Left ventricle myocardium inferior (tissue), 1 donor: ENCODE measurements at regions not wholly inside any gene's neighbourhood (a gene's known extent, or its start where the extent isn't known, plus 50 kb on each side); places are given as distances from the start of the nearest gene placed in this dataset.

Experiments used
- DNase-seq: peaks from one replicate; pipeline ENCODE4 v3.0.0-alpha.2; 2020
- H3K27ac ChIP-seq: fragments of 200-600 bp; replicated peaks from 2 replicates; pipeline ENCODE4 v1.8.0; 2021
- H3K27me3 ChIP-seq: fragments of 200-600 bp; 2 replicates; pipeline ENCODE4 v1.8.0; 2021; ENCODE audit warnings: low read depth
- H3K36me3 ChIP-seq: fragments of 200-600 bp; 2 replicates; pipeline ENCODE4 v1.8.0; 2021
- H3K4me1 ChIP-seq: fragments of 200-600 bp; 2 replicates; pipeline ENCODE4 v1.8.0; 2021
- H3K4me3 ChIP-seq: fragments of 200-600 bp; 2 replicates; pipeline ENCODE4 v1.8.0; 2021; ENCODE audit warnings: mild to moderate bottlenecking, moderate library complexity
- H3K9me3 ChIP-seq: fragments of 200-600 bp; replicated peaks from 2 replicates; pipeline ENCODE4 v1.8.0; 2021
- intact Hi-C: fragments of 100-400 bp; cut with micrococcal nuclease; formaldehyde crosslinking; loops from one replicate; pipeline ENCODE4 v1.11.0; 2022
- TF ChIP-seq, protein P1 (sequence below): fragments of 200-600 bp; IDR thresholded peaks from 2 replicates; pipeline ENCODE4 v1.8.0; 2021; ENCODE audit warnings: antibody characterized with exemption, mild to moderate bottlenecking, borderline replicate concordance
- donor health status: DM: no; HTN: yes; CAD: no; lungs with severe emphysema.

DNA sequence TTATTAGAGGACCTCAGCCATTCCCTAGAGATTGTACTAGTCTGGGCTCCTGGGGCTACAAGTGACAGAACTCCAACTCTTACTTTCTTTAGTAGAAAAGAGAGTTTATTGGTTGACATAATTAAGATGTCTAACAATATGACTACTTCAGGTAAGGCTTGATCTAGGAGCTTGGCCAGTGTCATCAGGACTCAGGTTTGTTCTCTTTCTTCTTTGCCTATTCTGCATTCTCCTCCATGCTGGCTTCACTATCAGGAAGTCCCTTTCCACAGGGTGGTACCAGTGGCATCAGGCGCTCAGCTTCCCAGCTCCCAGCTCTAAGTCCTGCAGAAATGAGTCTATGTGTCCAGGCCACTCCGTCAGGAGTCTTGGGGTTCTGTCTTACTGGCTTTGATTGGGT is 286.1 kb upstream of the EEF2KMT start:
- Histone ChIP-seq H3K4me3 (no peak overlapping the region), H3K27ac (no peak overlapping the region), H3K4me1 (no peaks in the 10 kb centered on the region), H3K36me3 (no peaks in the 10 kb centered on the region), H3K9me3 (peaks cover 26% of the 10 kb centered on the region), H3K27me3 (peaks cover 9% of the 10 kb centered on the region)
- no peak for DNase-seq
- TF ChIP-seq, protein P1, sequence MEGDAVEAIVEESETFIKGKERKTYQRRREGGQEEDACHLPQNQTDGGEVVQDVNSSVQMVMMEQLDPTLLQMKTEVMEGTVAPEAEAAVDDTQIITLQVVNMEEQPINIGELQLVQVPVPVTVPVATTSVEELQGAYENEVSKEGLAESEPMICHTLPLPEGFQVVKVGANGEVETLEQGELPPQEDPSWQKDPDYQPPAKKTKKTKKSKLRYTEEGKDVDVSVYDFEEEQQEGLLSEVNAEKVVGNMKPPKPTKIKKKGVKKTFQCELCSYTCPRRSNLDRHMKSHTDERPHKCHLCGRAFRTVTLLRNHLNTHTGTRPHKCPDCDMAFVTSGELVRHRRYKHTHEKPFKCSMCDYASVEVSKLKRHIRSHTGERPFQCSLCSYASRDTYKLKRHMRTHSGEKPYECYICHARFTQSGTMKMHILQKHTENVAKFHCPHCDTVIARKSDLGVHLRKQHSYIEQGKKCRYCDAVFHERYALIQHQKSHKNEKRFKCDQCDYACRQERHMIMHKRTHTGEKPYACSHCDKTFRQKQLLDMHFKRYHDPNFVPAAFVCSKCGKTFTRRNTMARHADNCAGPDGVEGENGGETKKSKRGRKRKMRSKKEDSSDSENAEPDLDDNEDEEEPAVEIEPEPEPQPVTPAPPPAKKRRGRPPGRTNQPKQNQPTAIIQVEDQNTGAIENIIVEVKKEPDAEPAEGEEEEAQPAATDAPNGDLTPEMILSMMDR: no peak
- intact Hi-C loops: no loop called here

DNA sequence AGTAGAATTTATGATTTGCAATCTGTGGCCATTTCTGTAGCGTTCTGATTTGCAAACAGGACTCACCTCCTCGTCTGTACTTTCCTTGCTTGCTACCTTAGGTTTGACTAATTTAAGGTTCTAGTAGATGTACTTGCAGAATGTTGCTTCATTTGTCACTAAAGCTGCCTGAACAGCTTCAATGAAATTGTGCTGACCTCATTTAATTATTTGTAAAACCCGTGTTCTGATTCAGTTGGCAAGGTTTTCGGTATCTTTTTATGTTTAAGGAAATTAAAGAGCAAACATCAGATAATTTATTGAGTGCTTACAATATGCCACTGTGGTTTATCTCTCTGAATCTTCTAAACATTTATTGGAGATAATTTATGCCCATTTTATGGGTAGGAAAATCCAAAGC is 284.9 kb upstream of the EEF2KMT start:
- TF ChIP-seq, protein P1: no peak
- Histone ChIP-seq H3K27me3 (peaks cover 11% of the 10 kb centered on the region), H3K4me1 (no peaks in the 10 kb centered on the region), H3K36me3 (no peaks in the 10 kb centered on the region), H3K9me3 (peaks cover 16% of the 10 kb centered on the region), H3K27ac (no peak overlapping the region), H3K4me3 (no peak overlapping the region)
- no peak for DNase-seq
- intact Hi-C loops: no loop called here

DNA sequence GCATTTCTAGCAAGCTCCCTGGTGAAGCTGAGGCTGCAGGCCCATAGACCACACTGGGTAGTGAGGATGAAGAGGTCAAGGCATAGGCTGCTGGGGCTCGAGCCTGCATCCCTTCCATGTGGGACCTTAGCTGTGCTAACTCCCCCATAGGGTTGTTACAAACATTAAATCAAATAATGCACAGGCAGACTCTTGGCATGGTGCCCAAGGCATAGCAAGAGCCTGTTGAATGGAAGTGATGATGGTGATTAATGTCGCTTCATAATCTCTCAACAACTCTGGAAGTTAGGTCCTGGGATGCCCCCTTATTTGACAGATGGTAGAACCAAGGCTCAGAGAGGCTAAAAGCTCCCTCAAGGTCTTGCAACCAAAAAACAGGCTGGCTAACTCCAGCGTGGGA is 283.9 kb upstream of the EEF2KMT start:
- no peak for DNase-seq
- intact Hi-C loops: no loop called here
- Histone ChIP-seq H3K9me3 (peaks cover 14% of the 10 kb centered on the region), H3K27me3 (peaks cover 21% of the 10 kb centered on the region), H3K4me3 (no peak overlapping the region), H3K27ac (no peak overlapping the region), H3K36me3 (no peaks in the 10 kb centered on the region), H3K4me1 (no peaks in the 10 kb centered on the region)
- TF ChIP-seq, protein P1: no peak

DNA sequence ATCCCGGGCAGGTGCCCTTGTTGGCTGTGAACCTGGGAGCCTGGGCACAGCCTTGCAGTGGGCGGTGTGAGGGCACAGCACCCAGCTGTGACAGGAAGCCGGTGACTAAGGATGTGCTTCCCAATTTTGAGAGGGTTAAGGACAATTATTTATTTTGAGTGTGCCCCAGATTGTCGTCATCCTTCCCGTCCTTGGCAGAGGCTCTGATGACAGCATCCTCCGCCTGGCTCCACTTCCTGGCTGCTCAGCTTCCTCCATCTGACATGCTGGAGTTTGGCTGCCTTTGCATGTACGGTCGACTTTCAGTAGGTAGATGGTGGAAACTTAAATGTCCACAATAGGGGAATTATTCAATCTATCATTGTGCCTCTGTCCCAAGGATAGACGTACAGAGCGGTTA is 282.4 kb upstream of the EEF2KMT start:
- H3K27me3 ChIP-seq: peaks cover 34% of the 10 kb centered on the region
- intact Hi-C loops: no loop called here
- no peaks in the 10 kb centered on the region for H3K36me3 ChIP-seq
- H3K27ac ChIP-seq: no peak overlapping the region
- H3K4me3 ChIP-seq: no peak overlapping the region
- TF ChIP-seq, protein P1: no peak
- H3K4me1 ChIP-seq: no peaks in the 10 kb centered on the region
- DNase-seq: no peak
- peaks cover 14% of the 10 kb centered on the region for H3K9me3 ChIP-seq

DNA sequence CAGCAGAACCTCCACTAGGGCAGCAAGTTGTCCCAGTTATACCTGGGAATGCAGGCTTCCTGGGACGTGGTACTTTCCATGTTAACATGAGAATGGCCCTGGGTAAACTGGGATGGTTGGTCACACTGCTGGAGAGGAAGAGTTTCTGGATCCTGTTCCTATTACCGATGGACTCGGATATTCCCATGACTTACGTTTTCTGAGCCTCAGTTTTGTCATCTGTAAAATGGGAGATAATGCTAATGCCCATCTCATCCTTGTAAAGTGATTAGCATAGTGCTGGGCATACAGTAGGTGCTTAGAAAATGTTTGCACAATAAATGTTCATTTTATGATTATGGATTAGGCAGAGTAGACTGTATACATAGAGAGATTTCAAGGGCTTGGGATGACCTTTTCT is 280.9 kb upstream of the EEF2KMT start:
- Histone ChIP-seq H3K4me3 (no peak overlapping the region), H3K4me1 (no peaks in the 10 kb centered on the region), H3K27me3 (peaks cover 43% of the 10 kb centered on the region), H3K9me3 (peaks cover 4% of the 10 kb centered on the region), H3K27ac (no peak overlapping the region), H3K36me3 (no peaks in the 10 kb centered on the region)
- TF ChIP-seq, protein P1: no peak
- DNase-seq: no peak
- intact Hi-C loops: no loop called here
